ENCODE measurements at regions not wholly inside any gene's neighbourhood (a gene's known extent, or its start where the extent isn't known, plus 50 kb on each side); places are given as distances from the start of the nearest gene placed in this dataset.

DNA sequence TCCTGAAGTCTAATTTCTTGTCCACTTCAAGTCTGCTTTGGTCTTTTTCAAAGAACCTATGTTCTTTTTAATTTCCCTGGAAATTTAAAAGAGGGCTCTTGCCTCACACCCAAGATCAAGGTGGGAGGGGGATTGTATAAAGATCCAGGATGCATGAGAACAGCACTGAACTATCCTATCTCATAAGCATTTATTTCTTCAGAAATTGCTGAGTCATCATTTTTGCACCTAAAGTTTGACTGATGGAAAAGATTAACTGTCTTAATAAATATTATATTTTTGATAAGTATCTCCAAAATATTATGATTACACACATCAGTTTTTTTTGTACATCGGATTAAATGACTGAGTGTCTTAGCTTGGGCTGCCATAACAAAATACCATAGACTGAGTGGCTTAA, 90.5 kb downstream of the RPS24 start:
- no peak overlapping the region for H3K27ac ChIP-seq (ENCODE audit: low read length)
- peaks cover 0 to 3% of the 10 kb centered on the region in 2 experiments for H3K27me3 ChIP-seq (replicated peaks in 1 of 2; ENCODE audit: control insufficient read depth in 2 of 2, extremely low read depth in 1 of 2, insufficient read depth in 2 of 2, low read length in 1 of 2)
- Mint-ChIP-seq H3K4me1 (no peaks in the 10 kb centered on the region), H3K9me3 (peaks cover 23 to 33% (median 23%) of the 10 kb centered on the region in 3 donors), H3K4me3 (no peak overlapping the region), H3K36me3 (no peaks in the 10 kb centered on the region), H3K27ac (no peak overlapping the region), H3K27me3 (peaks cover 11 to 21% of the 10 kb centered on the region in 2 donors)
- WGBS (ENCODE audit: insufficient coverage), result no CpG with 5 or more reads among the region's 1 CpG
- no peaks in the 10 kb centered on the region for H3K36me3 ChIP-seq (ENCODE audit: control insufficient read depth in 2 of 2, extremely low read depth in 1 of 2, insufficient read depth in 1 of 2, low read length in 1 of 2)
- ATAC-seq (replicated peaks in 1 of 4) (no peak), DNase-seq (no peak)
- H3K9me3 ChIP-seq, result no peaks in the 10 kb centered on the region
- H3K4me3 ChIP-seq (ENCODE audit: control insufficient read depth in 1 of 2, extremely low read depth in 1 of 2, low read length in 1 of 2), result no peak overlapping the region
- POLR2A ChIA-PET, result no interaction called here
- H3K4me1 ChIP-seq (ENCODE audit: control insufficient read depth in 1 of 2, extremely low read depth in 1 of 2, insufficient read depth in 2 of 2, low read length in 2 of 2), result no peaks in the 10 kb centered on the region
- CTCF ChIA-PET, result no interaction called here

GRCh38 chr10:78129211-78129610, 95.5 kb downstream of the RPS24 start:
- no CpG with 5 or more reads among the region's 5 CpGs for WGBS (ENCODE audit: insufficient coverage)
- Mint-ChIP-seq H3K4me1 (no peaks in the 10 kb centered on the region), H3K36me3 (no peaks in the 10 kb centered on the region), H3K27ac (no peak overlapping the region), H3K9me3 (peaks cover 0 to 3% (median 2%) of the 10 kb centered on the region in 3 donors), H3K4me3 (no peak overlapping the region), H3K27me3 (peaks cover 2 to 9% of the 10 kb centered on the region in 2 donors)
- no peaks in the 10 kb centered on the region for H3K27me3 ChIP-seq (replicated peaks in 1 of 2; ENCODE audit: control insufficient read depth in 2 of 2, extremely low read depth in 1 of 2, insufficient read depth in 2 of 2, low read length in 1 of 2)
- H3K36me3 ChIP-seq (ENCODE audit: control insufficient read depth in 2 of 2, extremely low read depth in 1 of 2, insufficient read depth in 1 of 2, low read length in 1 of 2), result no peaks in the 10 kb centered on the region
- DNase-seq, result no peak
- POLR2A ChIA-PET, result no interaction called here
- no peaks in the 10 kb centered on the region for H3K9me3 ChIP-seq
- no peak overlapping the region for H3K27ac ChIP-seq (ENCODE audit: low read length)
- ATAC-seq (replicated peaks in 1 of 4), result no peak
- no peak overlapping the region for H3K4me3 ChIP-seq (ENCODE audit: control insufficient read depth in 1 of 2, extremely low read depth in 1 of 2, low read length in 1 of 2)
- H3K4me1 ChIP-seq (ENCODE audit: control insufficient read depth in 1 of 2, extremely low read depth in 1 of 2, insufficient read depth in 2 of 2, low read length in 2 of 2), result no peaks in the 10 kb centered on the region
- CTCF ChIA-PET, result no interaction called here

DNA sequence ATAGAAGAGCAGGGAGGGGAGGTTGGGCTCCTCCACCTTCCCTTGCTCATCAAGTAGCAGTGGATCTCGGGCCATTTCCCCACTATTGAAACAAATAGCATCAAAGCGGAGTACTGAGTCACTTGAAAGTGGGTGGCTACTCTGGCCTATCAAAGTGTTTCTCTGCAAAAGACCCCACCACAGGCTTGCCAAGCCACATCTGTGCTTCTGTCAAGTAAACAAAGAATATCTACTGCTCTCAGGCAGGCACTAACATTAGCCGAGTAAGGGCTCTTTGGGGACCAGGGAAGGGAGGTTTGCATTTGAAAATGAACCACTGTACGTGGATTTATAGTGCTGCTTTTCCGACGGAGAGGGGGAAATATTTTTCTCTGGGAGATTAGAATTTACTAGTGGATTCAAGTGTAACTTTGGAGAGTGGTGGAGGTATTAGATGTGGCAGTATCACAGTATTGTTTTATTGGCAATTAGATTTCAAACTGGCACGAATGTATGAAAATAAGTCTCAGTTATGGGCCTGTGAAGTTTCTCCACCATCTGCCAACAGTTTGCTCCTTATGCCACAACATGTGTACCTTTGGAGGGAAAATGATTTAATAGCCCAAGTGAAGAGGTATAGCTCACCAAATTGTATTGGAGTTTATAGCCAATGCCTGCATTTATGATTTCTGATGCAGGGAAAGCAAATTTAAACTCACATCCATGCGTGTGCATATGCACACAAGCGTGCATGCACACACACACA, 97.5 kb downstream of the RPS24 start:
- Histone ChIP-seq H3K4me1 (ENCODE audit: control insufficient read depth in 1 of 2, extremely low read depth in 1 of 2, insufficient read depth in 2 of 2, low read length in 2 of 2) (no peaks in the 10 kb centered on the region), H3K9me3 (no peaks in the 10 kb centered on the region), H3K27ac (ENCODE audit: low read length) (no peak overlapping the region), H3K36me3 (ENCODE audit: control insufficient read depth in 2 of 2, extremely low read depth in 1 of 2, insufficient read depth in 1 of 2, low read length in 1 of 2) (no peaks in the 10 kb centered on the region), H3K27me3 (replicated peaks in 1 of 2; ENCODE audit: control insufficient read depth in 2 of 2, extremely low read depth in 1 of 2, insufficient read depth in 2 of 2, low read length in 1 of 2) (no peaks in the 10 kb centered on the region), H3K4me3 (ENCODE audit: control insufficient read depth in 1 of 2, extremely low read depth in 1 of 2, low read length in 1 of 2) (no peak overlapping the region)
- ChIA-PET CTCF (no interaction called here), POLR2A (no interaction called here)
- no peak for ATAC-seq (replicated peaks in 1 of 4)
- DNase-seq, result no peak
- Mint-ChIP-seq H3K36me3 (no peaks in the 10 kb centered on the region), H3K4me3 (no peak overlapping the region), H3K9me3 (no peaks in the 10 kb centered on the region), H3K27me3 (peaks cover 2 to 9% of the 10 kb centered on the region in 2 donors), H3K4me1 (no peaks in the 10 kb centered on the region), H3K27ac (no peak overlapping the region)
- 88% methylated on average over 6 of the region's 9 CpGs for WGBS (ENCODE audit: insufficient coverage)

- H3K36me3 ChIP-seq (ENCODE audit: control insufficient read depth in 2 of 2, extremely low read depth in 1 of 2, insufficient read depth in 1 of 2, low read length in 1 of 2), result no peaks in the 10 kb centered on the region
- 76% methylated on average over 5 of the region's 10 CpGs for WGBS (ENCODE audit: insufficient coverage)
- no peaks in the 10 kb centered on the region for H3K36me3 Mint-ChIP-seq
- H3K4me3 ChIP-seq (ENCODE audit: control insufficient read depth in 1 of 2, extremely low read depth in 1 of 2, low read length in 1 of 2), result no peak overlapping the region
- ATAC-seq (replicated peaks in 1 of 4) (no peak), DNase-seq (no peak)
- ChIA-PET POLR2A (no interaction called here), CTCF (interaction anchor here in 1 of 2 donors (0.7 kb wide), 1 partner anchor 884 kb away, joined by 3 read pairs; no protein-coding TSS in a partner anchor)
- H3K4me1 ChIP-seq (ENCODE audit: control insufficient read depth in 1 of 2, extremely low read depth in 1 of 2, insufficient read depth in 2 of 2, low read length in 2 of 2), result no peaks in the 10 kb centered on the region
- peaks cover 9 to 16% of the 10 kb centered on the region in 2 donors for H3K27me3 Mint-ChIP-seq
- no peak overlapping the region for H3K27ac Mint-ChIP-seq
- H3K27ac ChIP-seq (ENCODE audit: low read length), result no peak overlapping the region
- no peaks in the 10 kb centered on the region for H3K4me1 Mint-ChIP-seq
- no peaks in the 10 kb centered on the region for H3K9me3 ChIP-seq
- no peaks in the 10 kb centered on the region for H3K9me3 Mint-ChIP-seq
- peaks cover 0 to 2% of the 10 kb centered on the region in 2 experiments for H3K27me3 ChIP-seq (replicated peaks in 1 of 2; ENCODE audit: control insufficient read depth in 2 of 2, extremely low read depth in 1 of 2, insufficient read depth in 2 of 2, low read length in 1 of 2)
- no peak overlapping the region for H3K4me3 Mint-ChIP-seq
Measured at GRCh38 chr10:78134773-78135306, 101.2 kb downstream of the RPS24 start.

- Mint-ChIP-seq H3K4me1 (no peaks in the 10 kb centered on the region), H3K4me3 (no peak overlapping the region), H3K27me3 (peaks cover 16 to 18% of the 10 kb centered on the region in 2 donors), H3K36me3 (no peaks in the 10 kb centered on the region), H3K27ac (no peak overlapping the region), H3K9me3 (no peaks in the 10 kb centered on the region)
- Histone ChIP-seq H3K27me3 (replicated peaks in 1 of 2; ENCODE audit: control insufficient read depth in 2 of 2, extremely low read depth in 1 of 2, insufficient read depth in 2 of 2, low read length in 1 of 2) (peaks cover 0 to 11% of the 10 kb centered on the region in 2 experiments), H3K27ac (ENCODE audit: low read length) (no peak overlapping the region), H3K9me3 (no peaks in the 10 kb centered on the region), H3K36me3 (ENCODE audit: control insufficient read depth in 2 of 2, extremely low read depth in 1 of 2, insufficient read depth in 1 of 2, low read length in 1 of 2) (no peaks in the 10 kb centered on the region), H3K4me3 (ENCODE audit: control insufficient read depth in 1 of 2, extremely low read depth in 1 of 2, low read length in 1 of 2) (no peak overlapping the region), H3K4me1 (ENCODE audit: control insufficient read depth in 1 of 2, extremely low read depth in 1 of 2, insufficient read depth in 2 of 2, low read length in 2 of 2) (no peaks in the 10 kb centered on the region)
- ATAC-seq (replicated peaks in 1 of 4), result no peak
- ChIA-PET CTCF (no interaction called here), POLR2A (no interaction called here)
- no peak for DNase-seq
- WGBS (ENCODE audit: insufficient coverage), result 100% methylated on average over 1 of the region's 3 CpGs
Measured at GRCh38 chr10:78137147-78137546, 103.5 kb downstream of the RPS24 start.

- no peak for DNase-seq
- CTCF ChIA-PET, result no interaction called here
- H3K4me1 ChIP-seq (ENCODE audit: control insufficient read depth in 1 of 2, extremely low read depth in 1 of 2, insufficient read depth in 2 of 2, low read length in 2 of 2), result no peaks in the 10 kb centered on the region
- ATAC-seq (replicated peaks in 1 of 4), result no peak
- Mint-ChIP-seq H3K9me3 (no peaks in the 10 kb centered on the region), H3K36me3 (no peaks in the 10 kb centered on the region), H3K4me3 (no peak overlapping the region), H3K27me3 (peaks cover 19 to 22% of the 10 kb centered on the region in 2 donors), H3K4me1 (no peaks in the 10 kb centered on the region), H3K27ac (no peak overlapping the region)
- no peaks in the 10 kb centered on the region for H3K36me3 ChIP-seq (ENCODE audit: control insufficient read depth in 2 of 2, extremely low read depth in 1 of 2, insufficient read depth in 1 of 2, low read length in 1 of 2)
- H3K9me3 ChIP-seq, result no peaks in the 10 kb centered on the region
- no peak overlapping the region for H3K4me3 ChIP-seq (ENCODE audit: control insufficient read depth in 1 of 2, extremely low read depth in 1 of 2, low read length in 1 of 2)
- H3K27ac ChIP-seq (ENCODE audit: low read length), result no peak overlapping the region
- H3K27me3 ChIP-seq (replicated peaks in 1 of 2; ENCODE audit: control insufficient read depth in 2 of 2, extremely low read depth in 1 of 2, insufficient read depth in 2 of 2, low read length in 1 of 2), result peaks cover 0 to 16% of the 10 kb centered on the region in 2 experiments
- POLR2A ChIA-PET, result no interaction called here
- WGBS (ENCODE audit: insufficient coverage), result 88% methylated on average over 5 of the region's 9 CpGs
Measured at GRCh38 chr10:78139341-78139740, 105.7 kb downstream of the RPS24 start.

Data from T-cell (primary cell).